ENCODE measurements at regions not wholly inside any gene's neighbourhood (a gene's known extent, or its start where the extent isn't known, plus 50 kb on each side); places are given as distances from the start of the nearest gene placed in this dataset.

DNA sequence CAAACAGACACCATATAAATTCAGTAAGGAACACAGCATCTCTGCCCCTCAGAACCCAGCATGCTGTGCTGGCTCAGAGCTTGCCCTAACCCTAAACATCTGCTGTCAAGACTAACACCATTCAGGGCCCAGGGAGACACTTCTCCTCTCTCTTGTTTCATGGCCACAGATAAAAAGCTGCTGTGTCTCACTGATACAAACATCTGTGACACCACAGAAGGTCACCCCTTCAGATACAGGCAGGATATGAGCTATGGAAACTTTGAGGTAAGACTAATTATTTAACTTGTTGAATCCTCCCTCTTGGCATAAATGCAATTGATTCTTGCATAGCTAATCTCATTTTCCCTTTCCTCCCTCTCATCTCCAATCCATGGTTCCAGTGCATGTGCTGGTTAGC is 61.6 kb upstream of the GPR12 start:
- DNase-seq = no peak

DNA sequence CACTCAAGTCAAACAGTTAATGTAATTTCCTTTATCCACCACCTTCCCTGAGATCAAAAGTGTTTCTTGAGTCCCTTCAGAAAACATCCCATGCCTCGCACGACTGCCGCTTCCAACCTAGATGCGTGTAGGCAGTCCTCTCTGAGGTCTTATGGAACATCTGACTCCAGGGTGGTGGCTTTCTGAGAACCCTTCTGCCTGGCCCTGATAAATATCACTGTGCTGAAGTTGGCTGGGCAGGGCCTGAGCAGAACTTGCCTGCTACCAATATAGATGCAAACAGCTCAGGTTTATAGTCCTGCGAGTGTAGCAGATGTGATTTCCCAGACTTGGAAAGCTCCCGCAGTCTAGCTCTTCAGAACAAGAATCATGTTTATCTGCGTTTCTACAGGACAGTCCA is 61.1 kb upstream of the GPR12 start:
- DNase-seq = no peak

DNA sequence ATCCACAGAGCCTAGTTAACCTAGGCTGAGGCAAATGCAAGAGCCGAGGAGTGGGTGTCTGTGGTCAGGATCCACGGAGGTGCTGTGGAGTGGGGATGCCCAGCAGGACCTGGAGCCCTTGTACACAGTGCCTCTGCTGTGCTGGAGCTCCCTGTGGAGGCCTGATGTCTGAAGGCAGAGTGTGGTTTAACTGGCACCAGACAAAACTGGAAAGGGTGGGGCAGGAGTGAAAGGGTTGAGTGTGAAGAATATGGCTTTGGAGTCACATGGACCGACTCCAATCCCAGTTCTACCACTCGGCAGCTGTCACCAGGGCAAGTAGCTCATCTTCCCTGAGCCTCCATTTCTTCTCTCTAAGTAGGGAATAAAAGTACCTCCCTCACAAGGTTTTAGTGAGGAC is 60.3 kb upstream of the GPR12 start:
- DNase-seq = no peak

GRCh38 chr13:26819046-26819445 is 58.5 kb upstream of the GPR12 start:
- no peak for DNase-seq

DNA sequence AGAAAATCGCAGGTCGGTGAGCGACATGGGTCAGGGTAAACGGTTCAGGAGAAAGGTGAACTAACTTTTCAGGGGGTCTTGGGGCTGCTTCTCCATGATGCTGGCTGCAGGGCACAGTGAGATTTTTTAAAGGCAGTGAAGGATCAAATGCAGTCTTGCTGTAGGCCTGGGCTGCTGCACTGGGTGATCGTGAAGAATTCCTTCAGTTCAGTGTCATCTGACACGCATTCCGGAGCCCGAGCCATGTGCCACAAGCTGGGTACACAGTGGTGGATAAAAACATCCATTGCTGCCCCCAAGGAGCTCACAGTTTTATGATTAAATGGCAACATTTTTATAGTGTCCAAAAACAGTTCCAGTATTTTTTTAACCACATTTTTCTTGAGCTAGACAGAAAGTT is 56.3 kb upstream of the GPR12 start:
- DNase-seq = no peak

DNA sequence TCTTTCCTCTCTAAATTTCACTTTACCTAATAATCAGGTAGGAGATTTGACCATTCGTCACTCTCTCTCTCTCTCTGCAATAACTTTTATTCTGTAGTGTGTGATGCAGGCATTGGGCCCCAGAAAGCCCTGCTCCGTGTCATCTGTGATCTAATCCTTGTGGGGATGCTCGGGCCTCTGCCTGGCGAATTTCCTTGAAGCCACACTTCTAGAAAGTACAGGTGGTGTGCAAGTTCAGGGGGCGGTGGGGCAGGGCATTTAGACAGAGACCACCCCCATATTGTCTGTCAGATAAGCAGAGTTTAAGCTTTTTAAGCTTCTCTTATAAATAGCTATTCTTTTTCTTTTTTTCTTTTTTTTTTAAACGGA is 53.4 kb upstream of the GPR12 start:
- no peak for DNase-seq

GRCh38 chr13:26813321-26813979 is 52.9 kb upstream of the GPR12 start:
- DNase-seq = no peak

DNA sequence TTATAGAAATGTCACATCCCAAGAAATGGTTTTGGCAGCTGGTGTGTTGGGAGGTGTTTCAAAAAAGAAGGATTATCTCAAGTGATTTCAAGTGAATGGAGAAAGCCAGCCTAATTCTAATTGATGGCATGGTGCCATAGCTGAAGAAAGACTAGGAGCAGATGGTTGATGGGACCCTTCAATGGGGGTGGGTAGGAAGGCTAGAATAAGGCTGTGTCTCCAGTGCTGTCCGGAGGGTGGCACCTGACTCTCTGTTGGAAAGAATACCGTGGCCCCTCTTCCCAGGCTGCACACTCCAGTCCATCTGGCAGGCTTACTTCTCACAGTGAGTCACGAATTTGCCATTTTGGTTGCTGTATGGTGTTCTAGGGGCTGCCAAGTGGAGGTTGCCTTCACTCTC is 51.0 kb upstream of the GPR12 start:
- DNase-seq = no peak

Data from activated CD4-positive, alpha-beta T cell treated with anti-CD3 and anti-CD28 coated beads, Interleukin-2, Interleukin-6, amounts not matched to agents 100 ng/mL and 50 ng/mL, durations not matched to agents 16 hours and 8 hours (primary cell).